GM12892 (cell line): ENCODE measurements at regions not wholly inside any gene's neighbourhood (a gene's known extent, or its start where the extent isn't known, plus 50 kb on each side); places are given as distances from the start of the nearest gene placed in this dataset.

Experiments used
- DNase-seq: peaks from one replicate; pipeline ENCODE4 v3.0.0; 2011; ENCODE audit not compliant: insufficient read length
- FAIRE-seq: peaks from 2 replicates; lab custom pipeline; 2011; peaks lifted over from hg19 to GRCh38; lab: Jason Lieb, UNC
- POLR2A ChIP-seq: IDR thresholded peaks from 2 replicates; pipeline ENCODE4 v1.6.1; 2011; ENCODE audit warnings: low read depth, low read length, control low read depth
- POLR2AphosphoS5 ChIP-seq: IDR thresholded peaks from 2 replicates; pipeline ENCODE4 v1.6.1; 2011; ENCODE audit warnings: low read depth, low read length, control low read depth
- TAF1 ChIP-seq: IDR thresholded peaks from 2 replicates; pipeline ENCODE4 v1.6.1; 2011; ENCODE audit warnings: low read depth, mild to moderate bottlenecking, control low read depth, low read length, borderline replicate concordance

DNA sequence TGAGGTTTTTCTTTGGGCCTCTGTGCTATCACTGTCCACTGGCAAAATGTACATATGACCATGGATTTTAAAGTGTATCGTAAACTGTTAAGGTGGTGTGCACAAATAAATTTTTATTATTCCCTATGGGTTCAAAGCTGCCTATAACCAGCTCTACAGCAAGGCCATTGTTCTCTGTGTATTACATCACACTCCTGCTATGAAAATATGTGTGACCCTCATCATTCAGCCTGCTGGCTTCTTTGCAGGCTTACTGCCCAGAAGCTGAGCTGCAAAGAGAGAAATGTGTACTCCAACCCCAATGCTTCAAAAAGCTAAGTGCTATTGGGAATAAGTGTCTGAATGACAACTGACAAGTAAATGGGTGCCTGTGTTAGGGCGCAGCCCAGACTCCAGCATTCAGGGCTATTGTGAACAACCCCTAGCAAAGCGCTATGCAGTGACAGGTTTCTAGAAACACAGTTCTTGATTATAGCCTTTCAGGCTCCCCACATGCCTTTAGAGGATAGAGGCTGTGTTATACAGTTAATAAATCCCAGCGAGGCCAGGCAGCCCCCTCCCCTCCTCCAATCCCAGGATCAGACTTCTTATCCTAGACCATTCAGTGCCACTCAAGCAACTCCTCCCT, 220.4 kb upstream of the RADX start:
- TF ChIP-seq POLR2AphosphoS5 (no peak), TAF1 (no peak), POLR2A (no peak)
- FAIRE-seq (no peak), DNase-seq (no peak)

DNA sequence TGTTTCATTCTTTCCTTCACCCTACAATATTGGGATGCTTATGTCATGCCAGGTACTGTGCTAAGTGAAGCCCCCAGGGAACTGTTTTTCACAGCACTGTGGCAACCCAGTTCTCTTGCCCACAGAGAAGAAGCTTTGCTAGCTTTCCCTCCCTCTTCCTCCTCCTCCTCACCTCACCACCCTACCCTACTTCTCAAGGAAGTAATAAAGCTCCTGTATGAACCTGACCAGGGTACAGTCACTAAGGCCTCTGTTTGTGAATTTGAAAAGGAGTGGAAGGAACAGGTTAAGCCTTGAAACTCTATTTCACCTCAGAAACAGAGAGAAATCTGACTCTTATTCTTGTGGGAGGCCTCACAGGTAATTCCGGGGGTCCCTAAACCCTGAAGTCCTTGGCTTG, 219.4 kb upstream of the RADX start:
- TF ChIP-seq POLR2AphosphoS5: no peak
- TF ChIP-seq POLR2A: no peak
- no peak for TF ChIP-seq TAF1
- FAIRE-seq: no peak
- no peak for DNase-seq

DNA sequence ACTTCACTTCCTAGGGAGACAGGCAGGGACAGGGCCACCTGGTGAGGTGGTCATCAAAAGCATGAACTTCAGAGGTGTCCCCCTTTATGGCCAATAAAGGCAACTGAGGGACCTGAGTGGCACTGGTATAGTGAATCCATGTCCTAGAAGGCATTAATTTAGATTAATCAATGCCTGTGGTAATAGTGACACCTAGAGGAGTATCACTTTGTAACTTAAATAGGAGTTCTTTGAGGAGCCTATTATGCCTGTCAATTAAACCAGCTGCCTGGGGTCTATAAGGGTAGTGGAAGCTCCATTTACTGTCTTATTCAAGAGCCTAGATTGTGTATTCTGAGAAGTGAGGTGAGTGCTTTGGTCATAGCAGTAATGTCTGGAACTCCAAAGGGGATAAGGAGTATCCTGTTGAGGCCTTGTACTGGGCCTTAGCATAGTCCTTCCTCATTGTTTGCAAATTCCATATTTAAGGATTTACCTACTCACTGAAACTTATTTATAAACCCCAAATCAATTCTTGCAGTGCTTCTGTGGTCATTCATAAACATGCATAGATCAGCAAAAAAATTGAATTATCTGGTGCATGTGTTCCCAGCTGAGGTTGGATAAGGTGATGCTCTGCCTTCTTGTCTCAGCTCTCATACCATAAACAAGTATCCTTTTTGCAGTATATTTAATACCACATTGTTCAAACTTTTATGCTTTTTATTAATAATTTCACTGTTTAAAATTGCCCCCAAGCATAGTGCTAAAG, 213.8 kb upstream of the RADX start:
- FAIRE-seq (no peak), DNase-seq (no peak)
- TF ChIP-seq POLR2A: no peak
- TF ChIP-seq TAF1: no peak
- TF ChIP-seq POLR2AphosphoS5: no peak

DNA sequence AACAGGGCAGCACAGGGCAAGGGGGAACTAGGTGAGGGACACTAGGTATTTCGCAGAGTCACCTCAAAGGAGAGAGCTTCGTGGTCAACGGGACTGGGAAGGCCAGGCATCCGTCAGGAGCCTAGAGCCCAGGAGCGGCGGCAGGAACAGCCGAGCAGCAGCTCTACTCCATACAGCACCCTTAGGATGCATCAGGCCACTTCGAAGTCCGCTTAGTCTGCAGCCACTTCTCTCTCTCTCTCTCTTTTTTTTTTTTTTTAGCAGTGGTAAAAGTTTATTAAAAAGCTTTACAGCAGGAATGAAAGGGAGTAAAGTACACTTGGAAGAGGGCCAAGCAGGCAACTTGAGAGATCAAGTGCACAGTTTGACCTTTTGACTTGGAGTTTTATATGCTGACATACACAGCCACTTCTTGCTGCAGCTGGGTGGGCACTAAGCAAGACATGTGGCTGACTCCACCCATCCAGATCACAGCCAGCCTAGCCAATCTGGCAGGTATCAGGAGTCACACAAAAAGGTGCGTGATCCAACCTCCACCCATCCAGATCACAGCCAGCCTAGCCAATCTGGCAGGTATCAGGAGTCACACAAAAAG, 209.7 kb upstream of the RADX start:
- TF ChIP-seq POLR2A (no peak), POLR2AphosphoS5 (no peak), TAF1 (no peak)
- FAIRE-seq (no peak), DNase-seq (no peak)

DNA sequence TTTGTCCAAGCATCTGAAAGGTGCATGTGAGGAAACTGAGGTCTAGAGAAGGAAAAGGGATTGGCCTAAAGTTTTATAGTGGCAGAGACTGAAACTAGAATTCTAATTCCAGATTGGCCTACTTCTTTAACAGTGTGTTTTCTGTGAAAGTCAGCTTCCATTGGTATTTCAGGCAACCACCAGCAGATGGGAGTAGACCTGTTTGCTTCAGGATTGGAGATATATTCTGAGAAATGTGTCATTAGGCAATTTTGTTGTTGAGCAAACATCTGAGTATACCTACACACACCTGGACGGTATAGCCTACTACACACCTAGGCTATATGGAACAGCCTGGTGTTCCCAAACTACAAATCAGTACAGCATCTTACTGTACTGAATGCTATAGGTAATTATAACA, 207.3 kb upstream of the RADX start:
- no peak for FAIRE-seq
- TF ChIP-seq POLR2A (no peak), POLR2AphosphoS5 (no peak), TAF1 (no peak)
- no peak for DNase-seq

DNA sequence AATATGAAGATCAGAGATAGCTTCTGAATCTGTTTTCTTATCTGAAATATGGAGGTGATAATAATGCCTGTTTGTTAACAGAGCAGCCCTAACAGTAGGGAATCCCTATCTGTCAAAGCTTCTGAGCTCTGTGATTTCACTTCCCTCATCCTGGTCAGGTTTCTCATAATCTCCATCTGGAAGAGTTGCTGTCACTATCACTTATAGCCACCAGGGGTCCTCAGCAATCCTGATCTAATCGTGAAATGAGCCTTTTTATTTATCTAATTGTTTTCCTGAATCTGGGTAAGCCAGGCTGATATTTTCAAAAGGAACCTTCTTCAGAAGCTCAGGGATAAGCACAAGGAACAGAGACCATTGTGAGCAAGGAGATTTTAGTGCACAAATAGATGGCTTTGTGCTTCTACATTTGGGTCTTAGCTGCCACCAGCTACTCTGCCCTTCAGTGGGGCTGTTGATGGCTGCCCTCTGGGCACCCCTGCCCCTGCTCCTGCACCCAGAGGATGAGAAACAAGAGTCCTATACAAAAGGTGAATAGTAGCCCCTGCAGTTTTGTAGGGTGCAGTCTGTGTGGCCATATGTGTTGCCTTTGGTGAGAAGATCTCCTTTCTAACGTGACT, 196.4 kb upstream of the RADX start:
- FAIRE-seq: peak; percentile 74
- no peak for TF ChIP-seq POLR2A
- no peak for TF ChIP-seq POLR2AphosphoS5
- no peak for TF ChIP-seq TAF1

DNA sequence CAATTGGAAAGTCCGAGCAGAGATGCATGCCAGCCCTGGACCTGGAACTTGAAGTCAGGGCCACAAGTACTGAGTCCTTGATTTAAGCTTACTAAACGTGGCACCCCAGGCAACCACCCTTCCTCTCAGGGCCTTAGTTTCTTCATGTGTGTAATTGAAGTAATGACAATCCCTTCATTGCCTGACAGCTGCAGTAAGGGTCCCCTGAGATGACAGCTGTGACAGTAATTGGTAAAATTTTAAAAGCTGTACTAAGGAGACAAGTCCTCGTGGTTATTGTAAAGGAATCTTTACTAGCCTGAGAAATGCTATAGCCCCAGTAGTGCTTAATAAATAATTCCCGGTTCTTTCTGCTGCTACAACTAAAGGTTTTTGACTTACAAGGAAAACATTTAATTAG, 175.1 kb upstream of the RADX start:
- FAIRE-seq (no peak), DNase-seq (no peak)
- TF ChIP-seq POLR2AphosphoS5: no peak
- no peak for TF ChIP-seq TAF1
- no peak for TF ChIP-seq POLR2A

More for the DNA sequence above, 196.4 kb upstream of the RADX start:
- no peak for DNase-seq

DNA sequence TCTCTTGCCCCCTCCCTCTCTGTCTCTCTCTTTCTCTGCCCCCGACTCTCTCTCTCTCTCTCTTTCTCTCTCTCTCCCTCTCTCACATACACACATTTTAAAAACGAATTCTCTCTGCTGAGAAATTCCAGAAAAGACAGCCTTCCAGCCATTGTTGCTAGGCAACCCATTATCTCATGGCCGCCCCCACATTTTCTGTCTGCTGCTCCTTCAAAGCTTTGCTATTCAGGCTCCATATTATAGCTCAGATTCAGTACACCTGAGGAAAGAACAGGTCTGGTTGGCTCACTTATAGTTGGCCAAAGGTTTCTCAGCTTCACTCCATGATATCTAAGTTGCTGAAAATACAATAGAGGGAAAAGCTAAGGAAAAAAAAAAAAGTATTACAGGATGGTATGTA, 174.4 kb upstream of the RADX start:
- no peak for DNase-seq
- TF ChIP-seq POLR2A (no peak), TAF1 (no peak), POLR2AphosphoS5 (no peak)
- FAIRE-seq: no peak

DNA sequence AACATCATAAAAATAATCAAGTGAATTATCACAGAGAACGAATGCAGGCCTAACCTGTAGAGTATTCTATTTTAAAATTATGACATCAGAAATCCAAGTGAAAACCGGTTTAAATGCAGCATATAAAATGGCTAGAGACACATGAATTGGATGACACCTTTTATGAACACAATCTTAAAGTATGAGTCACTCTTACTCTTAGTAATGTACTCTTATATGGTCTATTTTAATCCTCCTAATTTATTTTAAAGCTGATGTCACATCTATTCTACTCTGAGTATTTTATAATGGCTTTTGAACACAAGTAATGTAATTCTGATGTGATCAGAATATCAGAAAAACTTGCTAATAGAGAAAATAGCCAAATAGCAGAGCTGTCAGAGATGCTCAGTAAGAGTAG, 161.4 kb upstream of the RADX start:
- TF ChIP-seq POLR2A: no peak
- no peak for TF ChIP-seq TAF1
- TF ChIP-seq POLR2AphosphoS5: no peak
- FAIRE-seq (no peak), DNase-seq (no peak)

DNA sequence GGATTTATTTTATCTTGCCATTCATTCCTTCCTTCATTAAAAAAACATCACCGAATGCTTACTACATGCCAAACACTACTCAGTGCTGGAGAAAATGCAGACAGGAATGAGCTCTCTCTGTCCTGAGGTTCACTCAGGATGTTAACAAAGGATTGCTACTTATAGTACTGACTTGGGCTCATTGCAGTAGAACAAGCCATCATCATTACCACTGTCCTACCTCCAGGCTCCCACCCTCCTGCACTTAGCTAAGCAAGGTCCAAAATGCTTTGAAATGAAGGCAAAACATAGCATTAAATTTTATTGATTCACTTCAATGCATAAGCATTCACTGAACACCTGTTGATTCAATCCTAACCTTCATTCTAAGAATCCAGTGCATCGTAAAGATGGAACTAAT, 159.8 kb upstream of the RADX start:
- DNase-seq (no peak), FAIRE-seq (no peak)
- TF ChIP-seq POLR2AphosphoS5 (no peak), POLR2A (no peak), TAF1 (no peak)

DNA sequence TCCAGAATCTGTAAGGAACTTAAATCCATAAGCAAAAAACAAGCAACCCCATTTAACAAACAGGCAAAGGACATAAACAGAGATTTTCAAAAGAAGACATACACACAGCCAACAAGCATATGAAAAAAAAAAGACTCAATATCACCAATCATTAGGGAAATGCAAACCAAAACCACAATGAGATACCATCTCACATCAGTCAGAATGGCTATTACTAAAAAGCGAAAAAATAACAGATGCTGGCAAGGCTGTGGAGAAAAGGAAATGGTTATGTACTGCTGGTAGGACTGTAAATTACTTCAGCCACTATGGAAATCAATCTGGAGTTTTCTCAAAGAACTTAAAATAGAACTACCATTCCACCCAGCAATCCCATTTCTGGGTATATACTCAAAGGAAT, 156.8 kb upstream of the RADX start:
- TF ChIP-seq POLR2AphosphoS5 (no peak), TAF1 (no peak), POLR2A (no peak)
- no peak for FAIRE-seq
- no peak for DNase-seq
